GM21576 (cell line): ENCODE measurements at regions not wholly inside any gene's neighbourhood (a gene's known extent, or its start where the extent isn't known, plus 50 kb on each side); places are given as distances from the start of the nearest gene placed in this dataset.
A peak's percentile ranks its signal among the peaks of the same experiment; 100 is the strongest.
"Not testable (repeated sequence)": the region's sequence is repeated elsewhere in the genome, so short reads cannot be mapped to it uniquely, and the experiment has no call there.

Experiments used
- ATAC-seq: cut with Tn5 transposase; IDR thresholded peaks from one replicate; pipeline ENCODE4 v1.9.1; 2021; ENCODE audit warnings: mild to moderate bottlenecking, moderate library complexity; ENCODE audit not compliant: unreplicated experiment

GRCh38 chr2:13332060-13332459 is 615.3 kb downstream of the TRIB2 start:
- ATAC-seq = no peak

DNA sequence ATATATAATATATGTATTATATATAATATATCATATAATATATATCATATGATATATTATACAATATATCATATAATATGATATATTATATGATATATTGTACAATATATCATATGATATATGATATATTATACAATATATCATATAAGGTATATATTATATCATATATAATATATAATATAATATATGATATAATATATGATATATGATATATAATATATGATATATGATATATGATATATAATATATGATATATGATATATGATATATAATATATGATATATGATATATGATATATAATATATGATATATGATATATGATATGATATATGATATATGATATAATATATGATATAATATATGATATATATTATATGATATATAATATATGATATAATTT is 617.3 kb downstream of the TRIB2 start:
- ATAC-seq = not testable (repeated sequence)

DNA sequence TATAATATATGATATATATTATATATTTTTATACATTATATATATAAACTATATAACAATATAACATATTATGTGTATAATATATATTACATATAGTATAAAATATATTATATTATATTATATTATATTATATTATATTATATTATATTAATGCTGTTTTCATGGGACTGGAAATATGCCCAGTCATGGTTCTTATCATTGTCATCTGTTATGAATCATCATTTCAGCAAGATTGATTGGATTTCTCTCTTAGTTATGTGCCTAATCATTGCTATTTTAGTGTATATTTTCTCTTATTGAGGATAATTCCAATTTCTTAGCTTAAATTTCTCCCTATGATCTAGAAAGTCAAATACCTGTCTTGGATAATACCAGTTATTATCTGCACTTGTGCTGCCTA is 617.8 kb downstream of the TRIB2 start:
- no peak for ATAC-seq

GRCh38 chr2:13335862-13336535 is 619.3 kb downstream of the TRIB2 start:
- no peak for ATAC-seq

DNA sequence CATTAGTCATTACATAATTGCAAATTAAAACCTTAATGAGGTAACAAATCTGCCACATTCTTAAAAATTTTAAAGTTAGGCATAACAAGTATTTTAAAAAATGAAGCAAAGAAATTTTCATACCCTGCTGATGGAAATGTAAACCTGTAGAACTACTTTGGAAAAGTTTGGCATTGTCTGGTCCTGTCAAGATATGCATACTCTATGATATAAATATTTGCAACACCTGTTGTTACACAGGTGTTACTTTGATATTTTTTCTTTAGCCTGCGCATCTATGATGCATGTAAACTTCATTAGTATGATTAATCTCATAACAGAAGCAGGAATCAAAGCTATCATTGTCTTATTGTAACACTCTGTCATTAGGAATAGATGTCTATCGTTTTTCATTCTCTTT is 634.3 kb downstream of the TRIB2 start:
- ATAC-seq = no peak

DNA sequence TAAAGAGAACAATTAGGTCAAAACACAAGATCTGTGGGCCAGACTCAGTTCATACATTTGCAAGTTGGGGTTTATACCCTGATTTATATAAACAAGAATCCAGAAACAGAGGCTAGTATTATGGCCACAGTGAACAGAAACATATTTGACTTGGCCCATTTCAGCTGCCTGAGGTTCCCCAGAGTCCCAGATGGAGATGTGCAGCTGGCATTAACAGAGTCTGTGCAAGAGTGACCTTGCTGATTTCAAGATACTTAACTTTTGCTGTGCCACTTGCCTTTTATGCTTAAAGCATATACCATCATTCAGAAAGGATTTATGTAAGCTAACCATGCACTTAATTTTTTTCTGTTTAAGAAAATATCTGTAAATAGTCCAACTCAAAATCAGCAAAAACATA is 636.3 kb downstream of the TRIB2 start:
- no peak for ATAC-seq

GRCh38 chr2:13354031-13354430 is 637.3 kb downstream of the TRIB2 start:
- no peak for ATAC-seq

- ATAC-seq = not testable (repeated sequence)
Observed at GRCh38 chr2:13381928-13382327, 665.2 kb downstream of the TRIB2 start.

GRCh38 chr2:13389172-13389571 is 672.4 kb downstream of the TRIB2 start:
- not testable (repeated sequence) for ATAC-seq

- no peak for ATAC-seq
Observed at GRCh38 chr2:13390676-13391075, 673.9 kb downstream of the TRIB2 start.

- ATAC-seq = no peak
Observed at GRCh38 chr2:13401312-13401711, 684.6 kb downstream of the TRIB2 start.

DNA sequence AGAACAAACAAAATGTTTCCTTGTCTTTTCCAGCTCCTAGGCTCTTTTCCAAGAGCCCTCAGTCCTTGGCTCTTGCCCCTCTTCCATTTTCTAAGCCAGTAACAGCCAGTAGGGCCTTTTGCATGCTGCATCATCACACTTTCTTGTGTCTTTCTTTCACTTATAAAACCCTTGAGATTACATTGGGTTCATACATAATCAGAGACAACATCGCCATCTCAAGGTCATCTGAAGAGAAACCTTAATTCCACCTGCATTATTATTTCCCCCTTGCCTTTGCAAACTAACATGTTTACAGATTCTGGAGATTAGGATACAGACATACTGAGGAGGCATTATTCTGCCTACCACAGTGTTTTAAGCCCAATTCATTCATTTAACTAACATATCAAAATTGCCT is 697.3 kb downstream of the TRIB2 start:
- no peak for ATAC-seq

DNA sequence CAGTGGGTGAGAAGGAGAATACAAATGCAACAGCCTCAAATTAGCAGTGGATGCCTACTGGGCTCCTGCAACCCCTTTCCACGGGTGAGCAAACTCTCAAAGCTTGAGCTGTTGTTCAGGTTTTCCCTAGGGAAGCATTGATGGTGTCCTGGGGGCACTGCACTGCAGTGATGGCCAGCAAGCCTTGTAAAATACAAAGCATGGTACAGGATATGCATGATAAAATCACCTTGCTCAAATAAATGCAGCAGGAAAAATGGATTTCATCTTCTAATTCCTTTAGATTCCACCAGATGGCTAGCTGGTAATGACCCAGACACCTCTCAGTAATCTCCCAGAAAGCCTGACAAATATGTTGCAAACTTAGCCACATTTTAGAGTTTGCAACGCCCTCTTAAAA is 698.2 kb downstream of the TRIB2 start:
- ATAC-seq = no peak

DNA sequence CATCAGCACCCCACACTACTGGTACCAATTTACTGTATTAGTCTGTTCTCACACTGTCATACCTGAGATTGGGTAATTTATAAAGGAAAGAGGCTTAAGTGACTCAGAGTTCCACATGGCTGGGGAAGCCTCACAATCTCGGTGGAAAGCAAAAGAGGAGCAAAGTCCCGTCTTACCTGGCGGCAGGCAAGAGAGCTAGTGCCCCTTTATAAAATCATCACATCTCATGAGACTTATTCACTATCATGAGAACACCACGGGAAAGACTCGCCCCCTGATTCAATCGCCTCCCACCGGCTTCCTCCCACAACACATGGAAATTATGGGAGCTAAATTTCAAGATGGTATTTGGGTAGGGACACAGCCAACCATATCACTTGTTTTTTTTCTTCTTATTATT is 717.2 kb downstream of the TRIB2 start:
- no peak for ATAC-seq

GRCh38 chr2:13443554-13444261 is 727.0 kb downstream of the TRIB2 start:
- not testable (repeated sequence) for ATAC-seq

GRCh38 chr2:13462464-13462863 is 745.7 kb downstream of the TRIB2 start:
- ATAC-seq = no peak

GRCh38 chr2:13466076-13466475 is 749.3 kb downstream of the TRIB2 start:
- no peak for ATAC-seq

GRCh38 chr2:13474538-13474937 is 757.8 kb downstream of the TRIB2 start:
- no peak for ATAC-seq

DNA sequence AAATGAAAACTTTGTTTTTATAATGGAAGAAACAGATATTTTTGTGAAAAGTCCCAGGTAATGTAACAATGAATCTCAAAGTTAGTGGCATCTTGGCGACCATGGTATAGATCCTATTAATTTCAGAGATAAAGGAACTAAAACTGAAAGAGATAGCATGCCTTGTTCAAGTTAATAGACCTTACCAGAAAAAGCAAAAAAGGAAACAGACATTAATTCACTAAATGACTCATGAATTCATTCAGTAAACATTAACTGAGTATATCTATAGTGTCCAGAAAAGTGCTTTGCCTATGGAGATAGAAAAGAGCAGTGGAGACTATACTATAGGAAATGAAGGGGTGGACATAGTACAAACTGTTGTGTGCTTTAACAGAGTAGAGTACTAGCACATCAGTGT is 763.3 kb downstream of the TRIB2 start:
- peak; percentile 88 for ATAC-seq

DNA sequence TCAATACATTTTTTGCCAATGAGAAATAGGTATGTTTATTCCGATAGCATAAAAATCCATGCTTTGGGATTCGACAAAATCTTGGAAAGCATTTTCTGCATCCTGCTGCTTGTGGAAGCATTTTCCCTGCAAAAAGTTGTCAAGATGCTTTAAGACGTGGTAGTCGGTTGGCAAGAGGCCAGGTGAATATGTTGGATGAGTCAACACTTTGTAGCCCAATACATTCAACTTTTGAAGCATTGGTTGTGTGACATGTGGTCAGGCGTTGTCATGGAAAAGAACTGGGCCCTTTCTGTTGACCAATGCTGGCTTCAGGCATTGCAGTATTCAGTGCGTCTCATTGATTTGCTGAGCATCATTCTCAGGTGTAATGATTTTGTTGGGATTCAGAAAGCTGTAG is 764.5 kb downstream of the TRIB2 start:
- ATAC-seq = no peak

GRCh38 chr2:13485256-13485655 is 768.5 kb downstream of the TRIB2 start:
- ATAC-seq = no peak

DNA sequence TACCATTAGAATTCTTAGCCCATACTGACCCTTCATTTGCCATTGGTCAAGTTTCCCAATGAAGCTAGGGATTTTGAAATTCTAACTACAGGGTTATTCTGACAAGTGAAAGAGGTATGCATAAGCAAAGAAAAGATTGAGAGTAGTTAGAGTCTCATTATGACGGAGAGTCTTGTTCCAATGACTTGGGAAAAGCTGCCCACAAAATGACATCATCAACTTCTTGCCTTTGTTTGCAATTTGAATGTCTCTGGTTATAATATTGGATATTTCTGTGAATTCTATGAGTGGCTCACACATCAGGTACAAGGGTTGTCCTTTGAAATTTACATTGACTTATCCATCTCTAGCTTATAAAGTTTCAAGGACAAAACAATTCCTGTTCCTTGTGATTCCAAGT is 772.2 kb downstream of the TRIB2 start:
- no peak for ATAC-seq

GRCh38 chr2:13492262-13492661 is 775.5 kb downstream of the TRIB2 start:
- no peak for ATAC-seq
